ENCODE measurements at regions not wholly inside any gene's neighbourhood (a gene's known extent, or its start where the extent isn't known, plus 50 kb on each side); places are given as distances from the start of the nearest gene placed in this dataset.

- Histone ChIP-seq H3F3A (ENCODE audit: insufficient read depth, low read length) (no peaks in the 10 kb centered on the region), H3K27me3 (replicated peaks; ENCODE audit: insufficient read depth, low read length) (no peaks in the 10 kb centered on the region), H3K9ac (ENCODE audit: low read length) (no peak overlapping the region), H3K4me1 (ENCODE audit: low read length) (no peaks in the 10 kb centered on the region), H3K36me3 (replicated peaks; ENCODE audit: insufficient read depth, low read length) (no peaks in the 10 kb centered on the region), H3K4me3 (ENCODE audit: low read length) (no peak overlapping the region), H2AFZ (ENCODE audit: low read length) (no peak overlapping the region), H3K27ac (ENCODE audit: low read length) (no peak overlapping the region), H3K9me3 (replicated peaks; ENCODE audit: insufficient read depth, low read length) (no peaks in the 10 kb centered on the region), H4K20me1 (ENCODE audit: insufficient read depth, low read length) (no peaks in the 10 kb centered on the region), H3K4me2 (ENCODE audit: low read depth, low read length) (no peak overlapping the region), H3K9me2 (replicated peaks; ENCODE audit: insufficient read depth, low read length) (no peaks in the 10 kb centered on the region), H3K79me2 (ENCODE audit: low read length) (no peaks in the 10 kb centered on the region)
- no peak for DNase-seq
- TF ChIP-seq CTCF (IDR thresholded peaks at IDR 0.05; ENCODE audit: low read length): no peak
- no peak for TF ChIP-seq EZH2 (optimal IDR thresholded peaks at IDR 0.05; ENCODE audit: low read depth, low read length)
- no peak for TF ChIP-seq EZH2phosphoT487 (IDR thresholded peaks at IDR 0.05; ENCODE audit: low read length)
These were observed 229.0 kb upstream of the RAB4A start for GRCh38 chr1:229041946-229042345.

- H4K20me1 ChIP-seq (ENCODE audit: insufficient read depth, low read length): no peaks in the 10 kb centered on the region
- H3K27ac ChIP-seq (ENCODE audit: low read length): no peak overlapping the region
- H3K4me2 ChIP-seq (ENCODE audit: low read depth, low read length): no peak overlapping the region
These were observed 228.4 kb upstream of the RAB4A start for GRCh38 chr1:229042482-229042881.

GRCh38 chr1:229043115-229043514 lies 227.8 kb upstream of the RAB4A start:
- Histone ChIP-seq H3K4me2 (ENCODE audit: low read depth, low read length) (no peak overlapping the region), H3F3A (ENCODE audit: insufficient read depth, low read length) (no peaks in the 10 kb centered on the region), H3K79me2 (ENCODE audit: low read length) (no peaks in the 10 kb centered on the region), H3K4me3 (ENCODE audit: low read length) (no peak overlapping the region), H4K20me1 (ENCODE audit: insufficient read depth, low read length) (no peaks in the 10 kb centered on the region), H3K9me2 (replicated peaks; ENCODE audit: insufficient read depth, low read length) (no peaks in the 10 kb centered on the region), H3K27ac (ENCODE audit: low read length) (no peak overlapping the region), H2AFZ (ENCODE audit: low read length) (no peak overlapping the region), H3K9me3 (replicated peaks; ENCODE audit: insufficient read depth, low read length) (no peaks in the 10 kb centered on the region), H3K27me3 (replicated peaks; ENCODE audit: insufficient read depth, low read length) (no peaks in the 10 kb centered on the region), H3K4me1 (ENCODE audit: low read length) (no peaks in the 10 kb centered on the region), H3K9ac (ENCODE audit: low read length) (no peak overlapping the region), H3K36me3 (replicated peaks; ENCODE audit: insufficient read depth, low read length) (no peaks in the 10 kb centered on the region)
- DNase-seq: no peak
- TF ChIP-seq EZH2 (optimal IDR thresholded peaks at IDR 0.05; ENCODE audit: low read depth, low read length): no peak
- TF ChIP-seq EZH2phosphoT487 (IDR thresholded peaks at IDR 0.05; ENCODE audit: low read length): no peak
- no peak for TF ChIP-seq CTCF (IDR thresholded peaks at IDR 0.05; ENCODE audit: low read length)

More at GRCh38 chr1:229042482-229042881, 228.4 kb upstream of the RAB4A start:
- Histone ChIP-seq H3K9me3 (replicated peaks; ENCODE audit: insufficient read depth, low read length) (no peaks in the 10 kb centered on the region), H3K9me2 (replicated peaks; ENCODE audit: insufficient read depth, low read length) (no peaks in the 10 kb centered on the region), H3K4me1 (ENCODE audit: low read length) (no peaks in the 10 kb centered on the region), H3K4me3 (ENCODE audit: low read length) (no peak overlapping the region), H3F3A (ENCODE audit: insufficient read depth, low read length) (no peaks in the 10 kb centered on the region), H3K9ac (ENCODE audit: low read length) (no peak overlapping the region), H3K36me3 (replicated peaks; ENCODE audit: insufficient read depth, low read length) (no peaks in the 10 kb centered on the region), H2AFZ (ENCODE audit: low read length) (no peak overlapping the region), H3K79me2 (ENCODE audit: low read length) (no peaks in the 10 kb centered on the region), H3K27me3 (replicated peaks; ENCODE audit: insufficient read depth, low read length) (no peaks in the 10 kb centered on the region)
- TF ChIP-seq EZH2phosphoT487 (IDR thresholded peaks at IDR 0.05; ENCODE audit: low read length): no peak
- DNase-seq: no peak

- H3K27ac ChIP-seq (ENCODE audit: low read length): no peak overlapping the region
- no peaks in the 10 kb centered on the region for H3K27me3 ChIP-seq (replicated peaks; ENCODE audit: insufficient read depth, low read length)
- H3K9me3 ChIP-seq (replicated peaks; ENCODE audit: insufficient read depth, low read length): no peaks in the 10 kb centered on the region
- no peaks in the 10 kb centered on the region for H3K9me2 ChIP-seq (replicated peaks; ENCODE audit: insufficient read depth, low read length)
- no peak overlapping the region for H3K4me2 ChIP-seq (ENCODE audit: low read depth, low read length)
- no peaks in the 10 kb centered on the region for H4K20me1 ChIP-seq (ENCODE audit: insufficient read depth, low read length)
- H3K9ac ChIP-seq (ENCODE audit: low read length): no peak overlapping the region
- no peak for DNase-seq
- H3K4me3 ChIP-seq (ENCODE audit: low read length): no peak overlapping the region
- H3K4me1 ChIP-seq (ENCODE audit: low read length): no peaks in the 10 kb centered on the region
- H3F3A ChIP-seq (ENCODE audit: insufficient read depth, low read length): no peaks in the 10 kb centered on the region
- no peaks in the 10 kb centered on the region for H3K36me3 ChIP-seq (replicated peaks; ENCODE audit: insufficient read depth, low read length)
- H2AFZ ChIP-seq (ENCODE audit: low read length): no peak overlapping the region
- TF ChIP-seq EZH2 (optimal IDR thresholded peaks at IDR 0.05; ENCODE audit: low read depth, low read length) (no peak), EZH2phosphoT487 (IDR thresholded peaks at IDR 0.05; ENCODE audit: low read length) (no peak), CTCF (IDR thresholded peaks at IDR 0.05; ENCODE audit: low read length) (no peak)
- no peaks in the 10 kb centered on the region for H3K79me2 ChIP-seq (ENCODE audit: low read length)
These were observed 224.6 kb upstream of the RAB4A start for GRCh38 chr1:229046251-229046853.
